ENCODE measurements at regions not wholly inside any gene's neighbourhood (a gene's known extent, or its start where the extent isn't known, plus 50 kb on each side); places are given as distances from the start of the nearest gene placed in this dataset.

GRCh38 chr13:39811051-39811450 is 155.6 kb downstream of the COG6 start:
- no peak for DNase-seq (ENCODE audit: low read depth)
- no peaks in the 10 kb centered on the region for H3K27me3 ChIP-seq (ENCODE audit: control insufficient read depth, insufficient read depth, low read length)
- FAIRE-seq: no peak
- no peak overlapping the region for H3K4me3 ChIP-seq (ENCODE audit: low read depth, low read length)
- TF ChIP-seq CTCF (IDR thresholded peaks at IDR 0.05; ENCODE audit: insufficient read depth, low read length, severe bottlenecking): no peak
- H3K36me3 ChIP-seq (ENCODE audit: control insufficient read depth, insufficient read depth, low read length): no peaks in the 10 kb centered on the region

- DNase-seq (ENCODE audit: low read depth): no peak
- no peak overlapping the region for H3K4me3 ChIP-seq (ENCODE audit: low read depth, low read length)
- no peaks in the 10 kb centered on the region for H3K36me3 ChIP-seq (ENCODE audit: control insufficient read depth, insufficient read depth, low read length)
- TF ChIP-seq CTCF (IDR thresholded peaks at IDR 0.05; ENCODE audit: insufficient read depth, low read length, severe bottlenecking): no peak
- FAIRE-seq: no peak
- H3K27me3 ChIP-seq (ENCODE audit: control insufficient read depth, insufficient read depth, low read length): no peaks in the 10 kb centered on the region
These were observed 156.2 kb downstream of the COG6 start for GRCh38 chr13:39811696-39812095.

- TF ChIP-seq CTCF (IDR thresholded peaks at IDR 0.05; ENCODE audit: insufficient read depth, low read length, severe bottlenecking): no peak
- Histone ChIP-seq H3K27me3 (ENCODE audit: control insufficient read depth, insufficient read depth, low read length) (no peaks in the 10 kb centered on the region), H3K36me3 (ENCODE audit: control insufficient read depth, insufficient read depth, low read length) (no peaks in the 10 kb centered on the region), H3K4me3 (ENCODE audit: low read depth, low read length) (no peak overlapping the region)
- FAIRE-seq: no peak
- no peak for DNase-seq (ENCODE audit: low read depth)
These were observed 160.1 kb downstream of the COG6 start for GRCh38 chr13:39815345-39816111.

GRCh38 chr13:39816936-39817335 is 161.5 kb downstream of the COG6 start:
- no peak overlapping the region for H3K4me3 ChIP-seq (ENCODE audit: low read depth, low read length)
- no peak for TF ChIP-seq CTCF (IDR thresholded peaks at IDR 0.05; ENCODE audit: insufficient read depth, low read length, severe bottlenecking)
- DNase-seq (ENCODE audit: low read depth): no peak
- no peaks in the 10 kb centered on the region for H3K36me3 ChIP-seq (ENCODE audit: control insufficient read depth, insufficient read depth, low read length)
- no peaks in the 10 kb centered on the region for H3K27me3 ChIP-seq (ENCODE audit: control insufficient read depth, insufficient read depth, low read length)
- no peak for FAIRE-seq

- TF ChIP-seq CTCF (IDR thresholded peaks at IDR 0.05; ENCODE audit: insufficient read depth, low read length, severe bottlenecking): no peak
- no peak for FAIRE-seq
- H3K27me3 ChIP-seq (ENCODE audit: control insufficient read depth, insufficient read depth, low read length): no peaks in the 10 kb centered on the region
- peak; percentile 26 for DNase-seq (ENCODE audit: low read depth)
- no peak overlapping the region for H3K4me3 ChIP-seq (ENCODE audit: low read depth, low read length)
- no peaks in the 10 kb centered on the region for H3K36me3 ChIP-seq (ENCODE audit: control insufficient read depth, insufficient read depth, low read length)
These were observed 163.5 kb downstream of the COG6 start for GRCh38 chr13:39818953-39819352.

GRCh38 chr13:39820606-39821005 is 165.1 kb downstream of the COG6 start:
- Histone ChIP-seq H3K27me3 (ENCODE audit: control insufficient read depth, insufficient read depth, low read length) (no peaks in the 10 kb centered on the region), H3K36me3 (ENCODE audit: control insufficient read depth, insufficient read depth, low read length) (no peaks in the 10 kb centered on the region), H3K4me3 (ENCODE audit: low read depth, low read length) (no peak overlapping the region)
- DNase-seq (ENCODE audit: low read depth) (no peak), FAIRE-seq (no peak)
- TF ChIP-seq CTCF (IDR thresholded peaks at IDR 0.05; ENCODE audit: insufficient read depth, low read length, severe bottlenecking): no peak

Data from bronchial epithelial cell (primary cell).